ENCODE measurements at regions not wholly inside any gene's neighbourhood (a gene's known extent, or its start where the extent isn't known, plus 50 kb on each side); places are given as distances from the start of the nearest gene placed in this dataset.

- no peak overlapping the region for H3K56ac ChIP-seq (ENCODE audit: insufficient read length, low read depth, low read length)
- no peak overlapping the region for H3K27ac ChIP-seq (ENCODE audit: insufficient read length, low read depth, low read length)
- H4K8ac ChIP-seq (replicated peaks; ENCODE audit: insufficient read length, low read depth, low read length) = no peak overlapping the region
- H3K18ac ChIP-seq (ENCODE audit: insufficient read length, low read depth, low read length) = no peak overlapping the region
- no peak overlapping the region for H2BK12ac ChIP-seq (ENCODE audit: insufficient read length, low read depth, low read length)
- no peak for TF ChIP-seq CTCF (conservative IDR thresholded peaks at IDR 0.05)
- no peaks in the 10 kb centered on the region for H3K23me2 ChIP-seq (ENCODE audit: insufficient read length, low read depth, low read length, poor library complexity, severe bottlenecking)
- no peak overlapping the region for H3K4me2 ChIP-seq (ENCODE audit: insufficient read depth, insufficient read length, low read length)
- no peak overlapping the region for H2AFZ ChIP-seq (ENCODE audit: low read length)
- no CpG with 5 or more reads among the region's 5 CpGs for WGBS (ENCODE audit: extremely low coverage, insufficient read length, low lambda C conversion rate)
- no peaks in the 10 kb centered on the region for H3K9me3 ChIP-seq (ENCODE audit: control insufficient read depth, low read depth, low read length)
- no peak overlapping the region for H4K5ac ChIP-seq (ENCODE audit: insufficient read length, low read depth, low read length)
- no peak overlapping the region for H2BK5ac ChIP-seq (ENCODE audit: insufficient read length, low read length)
- Mint-ChIP-seq H3K36me3 (ENCODE audit: insufficient read depth in 1 of 3, low read depth in 3 of 3) (peaks cover 12 to 15% (median 14%) of the 10 kb centered on the region in 3 experiments), H3K4me1 (peaks cover 4 to 11% of the 10 kb centered on the region in 2 experiments; a peak in 3 of 4 replicates), H3K4me3 (no peak overlapping the region), H3K9me3 (peaks cover 23 to 25% of the 10 kb centered on the region in 2 experiments), H3K27me3 (ENCODE audit: low read depth) (peaks cover 9% of the 10 kb centered on the region), H3K27ac (no peak overlapping the region)
- no peaks in the 10 kb centered on the region for H3K4me1 ChIP-seq (ENCODE audit: insufficient read depth, low read length)
- H4K91ac ChIP-seq (ENCODE audit: insufficient read length, low read depth, low read length) = no peak overlapping the region
- H4K20me1 ChIP-seq (ENCODE audit: control insufficient read depth, insufficient read depth, insufficient read length) = no peaks in the 10 kb centered on the region
- H3T11ph ChIP-seq (ENCODE audit: low read length) = no peak overlapping the region
- H2BK120ac ChIP-seq (ENCODE audit: low read depth, low read length, poor library complexity, severe bottlenecking) = no peak overlapping the region
- H3K23ac ChIP-seq (ENCODE audit: insufficient read length, low read depth, low read length) = no peak overlapping the region
- DNase-seq = no peak
- no peak overlapping the region for H2AK5ac ChIP-seq (ENCODE audit: insufficient read length, low read length)
- no peaks in the 10 kb centered on the region for H3K27me3 ChIP-seq (ENCODE audit: insufficient read depth, low read length)
- no peaks in the 10 kb centered on the region for H3K79me1 ChIP-seq (ENCODE audit: insufficient read depth, low read depth, low read length, poor library complexity, severe bottlenecking)
- no peak overlapping the region for H3K14ac ChIP-seq (ENCODE audit: insufficient read depth, low read length)
- H3K79me2 ChIP-seq (ENCODE audit: insufficient read depth, low read length) = no peaks in the 10 kb centered on the region
- no peak overlapping the region for H3K4ac ChIP-seq (ENCODE audit: low read depth, low read length)
- H3K9ac ChIP-seq (ENCODE audit: extremely low read depth, insufficient read length, low read length) = no peak overlapping the region
- H2BK15ac ChIP-seq (ENCODE audit: low read depth, low read length) = no peak overlapping the region
- no peak overlapping the region for H2BK20ac ChIP-seq (ENCODE audit: low read depth, low read length, poor library complexity, severe bottlenecking)
Observed at GRCh38 chr10:130772676-130773075, 538.8 kb downstream of the TCERG1L start.

Measured in H9 (cell line).